WTC11 (cell line): ENCODE measurements at regions not wholly inside any gene's neighbourhood (a gene's known extent, or its start where the extent isn't known, plus 50 kb on each side); places are given as distances from the start of the nearest gene placed in this dataset.

Experiments
- ATAC-seq: fragments of 200-7000 bp; cut with Tn5 transposase; 2 replicates; pipeline ENCODE4 v1.10.0; 2021; ENCODE audit warnings: mild to moderate bottlenecking, moderate library complexity
- CTCF ChIA-PET: fragments of 300-600 bp; sonication (Branson Sonifier 250); formaldehyde crosslinking; loops from one replicate; lab custom pipeline; 2021; ENCODE audit warnings: antibody characterized with exemption; lab: Charles Lee
- POLR2A ChIA-PET: fragments of 350-600 bp; sonication (Branson Sonifier 250); formaldehyde crosslinking; loops from one replicate; lab custom pipeline; 2021; ENCODE audit warnings: antibody characterized with exemption; lab: Charles Lee
- DNase-seq: peaks from one replicate; pipeline ENCODE4 v3.0.0; 2021; ENCODE audit warnings: low spot score
- H3K27ac Mint-ChIP-seq: 2 replicates; pipeline ENCODE4 v1.8.0; 2021; ENCODE audit warnings: mixed read lengths
- H3K27me3 Mint-ChIP-seq: 2 replicates; pipeline ENCODE4 v1.8.0; 2021; ENCODE audit warnings: low read depth, mild to moderate bottlenecking, moderate library complexity, mixed read lengths
- H3K36me3 Mint-ChIP-seq: 2 replicates; pipeline ENCODE4 v1.8.0; 2021; ENCODE audit warnings: mixed read lengths
- H3K4me1 Mint-ChIP-seq: 2 replicates; pipeline ENCODE4 v1.8.0; 2022; ENCODE audit warnings: mixed read lengths
- H3K4me3 Mint-ChIP-seq: 2 replicates; pipeline ENCODE4 v1.8.0; 2021; ENCODE audit warnings: mild to moderate bottlenecking, moderate library complexity, mixed read lengths
- H3K9me3 Mint-ChIP-seq: 2 replicates; pipeline ENCODE4 v1.8.0; 2021; ENCODE audit warnings: mixed read lengths
- CREB1 ChIP-seq: sonication (generic); formaldehyde crosslinking; IDR thresholded peaks from 2 replicates; pipeline ENCODE4 v1.8.0; 2023; ENCODE audit warnings: mild to moderate bottlenecking, missing genetic modification reagents
- CTCF ChIP-seq: fragments of 200-600 bp; IDR thresholded peaks from 2 replicates; pipeline ENCODE4 v1.8.0; 2022; ENCODE audit warnings: antibody characterized with exemption
- EMX1 ChIP-seq: fragments of 250-450 bp; sonication (Bioruptor Pico); IDR thresholded peaks from 2 replicates; pipeline ENCODE4 v1.8.0; 2021; ENCODE audit warnings: mild to moderate bottlenecking
- ERG ChIP-seq: fragments of 250-450 bp; sonication (Bioruptor Pico); IDR thresholded peaks from 2 replicates; pipeline ENCODE4 v1.8.0; 2021; ENCODE audit warnings: mild to moderate bottlenecking
- FOXP1 ChIP-seq: sonication (generic); formaldehyde crosslinking; IDR thresholded peaks from 2 replicates; pipeline ENCODE4 v1.8.0; 2022; ENCODE audit warnings: missing genetic modification reagents, mild to moderate bottlenecking, moderate library complexity, borderline replicate concordance
- GRHL2 ChIP-seq: fragments of 250-450 bp; sonication (Bioruptor Pico); IDR thresholded peaks from 2 replicates; pipeline ENCODE4 v1.8.0; 2022; ENCODE audit warnings: mild to moderate bottlenecking, moderate library complexity; ENCODE audit not compliant: insufficient replicate concordance, severe bottlenecking
- IRF1 ChIP-seq: sonication (generic); formaldehyde crosslinking; IDR thresholded peaks from 2 replicates; pipeline ENCODE4 v1.8.0; 2023; ENCODE audit warnings: missing genetic modification reagents
- IRF2 ChIP-seq: sonication (generic); formaldehyde crosslinking; IDR thresholded peaks from 2 replicates; pipeline ENCODE4 v1.8.0; 2022; ENCODE audit warnings: low read depth, missing genetic modification reagents, borderline replicate concordance
- NFYB ChIP-seq: sonication (generic); formaldehyde crosslinking; conservative IDR thresholded peaks from 2 replicates; pipeline ENCODE4 v1.8.0; 2022; ENCODE audit warnings: low read depth, missing genetic modification reagents
- NR1H2 ChIP-seq: sonication (generic); formaldehyde crosslinking; IDR thresholded peaks from 2 replicates; pipeline ENCODE4 v1.9.0; 2021; ENCODE audit warnings: mild to moderate bottlenecking, moderate library complexity, missing genetic modification reagents
- NR3C1 ChIP-seq: sonication (generic); formaldehyde crosslinking; conservative IDR thresholded peaks from 2 replicates; pipeline ENCODE4 v1.8.1; 2023; ENCODE audit warnings: low read depth, mild to moderate bottlenecking, missing genetic modification reagents
- OVOL2 ChIP-seq: fragments of 250-450 bp; sonication (Bioruptor Pico); IDR thresholded peaks from 2 replicates; pipeline ENCODE4 v1.9.0; 2021; ENCODE audit warnings: mild to moderate bottlenecking, borderline replicate concordance
- TCF7 ChIP-seq: sonication (generic); formaldehyde crosslinking; IDR thresholded peaks from 2 replicates; pipeline ENCODE4 v1.8.0; 2022; ENCODE audit warnings: mild to moderate bottlenecking, low read depth, missing genetic modification reagents, moderate library complexity
- ZBTB43 ChIP-seq: sonication (generic); formaldehyde crosslinking; IDR thresholded peaks from 2 replicates; pipeline ENCODE4 v1.8.1; 2023; ENCODE audit warnings: mild to moderate bottlenecking, missing genetic modification reagents
- ZMAT4 ChIP-seq: fragments of 250-450 bp; sonication (Bioruptor Pico); IDR thresholded peaks from 2 replicates; pipeline ENCODE4 v1.9.0; 2021; ENCODE audit warnings: mild to moderate bottlenecking
- ZNF138 ChIP-seq: sonication (generic); formaldehyde crosslinking; conservative IDR thresholded peaks from 2 replicates; pipeline ENCODE4 v1.8.1; 2022; ENCODE audit warnings: mild to moderate bottlenecking, moderate library complexity, missing genetic modification reagents
- ZNF281 ChIP-seq: sonication (generic); formaldehyde crosslinking; IDR thresholded peaks from 2 replicates; pipeline ENCODE4 v1.8.0; 2023; ENCODE audit warnings: mild to moderate bottlenecking, missing genetic modification reagents
- ZNF396 ChIP-seq: fragments of 250-450 bp; sonication (Bioruptor Pico); IDR thresholded peaks from 2 replicates; pipeline ENCODE4 v1.8.0; 2021; ENCODE audit warnings: mild to moderate bottlenecking, moderate library complexity, borderline replicate concordance
- ZNF425 ChIP-seq: fragments of 250-450 bp; sonication (Bioruptor Pico); conservative IDR thresholded peaks from 2 replicates; pipeline ENCODE4 v1.9.0; 2021; ENCODE audit warnings: mild to moderate bottlenecking
- ZNF671 ChIP-seq: fragments of 250-450 bp; sonication (Bioruptor Pico); IDR thresholded peaks from 2 replicates; pipeline ENCODE4 v1.8.0; 2021; ENCODE audit warnings: mild to moderate bottlenecking

GRCh38 chr3:193932576-193932975, 203.4 kb upstream of the HES1 start:
- CTCF ChIA-PET = interaction anchor here (1.0 kb wide), 1 partner anchor 71 kb away, joined by 3 read pairs; no protein-coding TSS in a partner anchor
- ATAC-seq = no peak
- Mint-ChIP-seq H3K36me3 (no peaks in the 10 kb centered on the region), H3K4me3 (no peak overlapping the region), H3K9me3 (peaks cover 7% of the 10 kb centered on the region), H3K27me3 (peaks cover 2% of the 10 kb centered on the region; the same call in 1 of the 2 replicates), H3K27ac (no peak overlapping the region), H3K4me1 (peaks cover 10% of the 10 kb centered on the region)
- TF ChIP-seq ZNF671 (CRISPR knock-in tag) (no peak), CREB1 (CRISPR knock-in tag) (no peak), ZBTB43 (CRISPR knock-in tag) (no peak), CTCF (no peak), GRHL2 (CRISPR knock-in tag) (no peak)
- DNase-seq = no peak
- POLR2A ChIA-PET = no interaction called here

GRCh38 chr3:193933451-193933850, 202.5 kb upstream of the HES1 start:
- ChIA-PET CTCF (no interaction called here), POLR2A (no interaction called here)
- Mint-ChIP-seq H3K36me3 (no peaks in the 10 kb centered on the region), H3K27me3 (peaks cover 2% of the 10 kb centered on the region; the same call in 1 of the 2 replicates), H3K4me1 (peaks cover 19% of the 10 kb centered on the region), H3K9me3 (peaks cover 7% of the 10 kb centered on the region), H3K4me3 (no peak overlapping the region), H3K27ac (no peak overlapping the region)
- ATAC-seq (no peak), DNase-seq (no peak)
- no peak for TF ChIP-seq FOXP1
- no peak for TF ChIP-seq ZNF281
- TF ChIP-seq IRF2 (CRISPR knock-in tag) = no peak
- no peak for TF ChIP-seq IRF1 (CRISPR knock-in tag)
- TF ChIP-seq NR3C1 (CRISPR knock-in tag) = no peak
- no peak for TF ChIP-seq NFYB (CRISPR knock-in tag)
- TF ChIP-seq OVOL2 = no peak
- TF ChIP-seq ZNF396 = no peak
- no peak for TF ChIP-seq ERG
- TF ChIP-seq NR1H2 (CRISPR knock-in tag) = no peak
- no peak for TF ChIP-seq ZNF425 (CRISPR knock-in tag)
- no peak for TF ChIP-seq ZBTB43 (CRISPR knock-in tag)
- no peak for TF ChIP-seq ZNF138 (CRISPR knock-in tag)
- no peak for TF ChIP-seq CTCF
- TF ChIP-seq TCF7 (CRISPR knock-in tag) = no peak
- no peak for TF ChIP-seq EMX1 (CRISPR knock-in tag)
- no peak for TF ChIP-seq ZMAT4 (CRISPR knock-in tag)
